ENCODE measurements at regions not wholly inside any gene's neighbourhood (a gene's known extent, or its start where the extent isn't known, plus 50 kb on each side); places are given as distances from the start of the nearest gene placed in this dataset.

- DNase-seq (ENCODE audit: low spot score), result no peak
These were observed 351.6 kb upstream of the NCAM2 start for GRCh38 chr21:20646431-20647165.

- DNase-seq (ENCODE audit: low spot score), result no peak
These were observed 350.6 kb upstream of the NCAM2 start for GRCh38 chr21:20647607-20648006.

GRCh38 chr21:20649231-20649630, 349.0 kb upstream of the NCAM2 start:
- no peak for DNase-seq (ENCODE audit: low spot score)

- no peak for DNase-seq (ENCODE audit: low spot score)
These were observed 345.4 kb upstream of the NCAM2 start for GRCh38 chr21:20652846-20653245.

- no peak for DNase-seq (ENCODE audit: low spot score)
These were observed 337.0 kb upstream of the NCAM2 start for GRCh38 chr21:20661246-20661645.

- no peak for DNase-seq (ENCODE audit: low spot score)
These were observed 336.3 kb upstream of the NCAM2 start for GRCh38 chr21:20661745-20662422.

GRCh38 chr21:20662514-20662913, 335.7 kb upstream of the NCAM2 start:
- no peak for DNase-seq (ENCODE audit: low spot score)

GRCh38 chr21:20667931-20668330, 330.3 kb upstream of the NCAM2 start:
- peak; percentile 3 for DNase-seq (ENCODE audit: low spot score)

- no peak for DNase-seq (ENCODE audit: low spot score)
These were observed 312.7 kb upstream of the NCAM2 start for GRCh38 chr21:20685475-20685874.

- DNase-seq (ENCODE audit: low spot score), result no peak
These were observed 299.6 kb upstream of the NCAM2 start for GRCh38 chr21:20698585-20698984.

- DNase-seq (ENCODE audit: low spot score), result no peak
These were observed 297.0 kb upstream of the NCAM2 start for GRCh38 chr21:20701235-20701634.

GRCh38 chr21:20703112-20703767, 295.0 kb upstream of the NCAM2 start:
- DNase-seq (ENCODE audit: low spot score), result no peak

GRCh38 chr21:20720623-20721022, 277.6 kb upstream of the NCAM2 start:
- no peak for DNase-seq (ENCODE audit: low spot score)

GRCh38 chr21:20721151-20721550, 277.1 kb upstream of the NCAM2 start:
- no peak for DNase-seq (ENCODE audit: low spot score)

- DNase-seq (ENCODE audit: low spot score), result no peak
These were observed 269.5 kb upstream of the NCAM2 start for GRCh38 chr21:20728691-20729090.

GRCh38 chr21:20729376-20729775, 268.8 kb upstream of the NCAM2 start:
- no peak for DNase-seq (ENCODE audit: low spot score)

- no peak for DNase-seq (ENCODE audit: low spot score)
These were observed 267.8 kb upstream of the NCAM2 start for GRCh38 chr21:20730441-20730840.

- DNase-seq (ENCODE audit: low spot score), result no peak
These were observed 263.0 kb upstream of the NCAM2 start for GRCh38 chr21:20735257-20735656.

GRCh38 chr21:20737227-20737913, 260.8 kb upstream of the NCAM2 start:
- DNase-seq (ENCODE audit: low spot score), result no peak

- peak; percentile 2 for DNase-seq (ENCODE audit: low spot score)
These were observed 258.8 kb upstream of the NCAM2 start for GRCh38 chr21:20739421-20739820.

GRCh38 chr21:20741445-20741844, 256.8 kb upstream of the NCAM2 start:
- no peak for DNase-seq (ENCODE audit: low spot score)

GRCh38 chr21:20760221-20760620, 238.0 kb upstream of the NCAM2 start:
- no peak for DNase-seq (ENCODE audit: low spot score)

GRCh38 chr21:20774737-20775136, 223.5 kb upstream of the NCAM2 start:
- no peak for DNase-seq (ENCODE audit: low spot score)
